ENCODE measurements at regions not wholly inside any gene's neighbourhood (a gene's known extent, or its start where the extent isn't known, plus 50 kb on each side); places are given as distances from the start of the nearest gene placed in this dataset.

DNA sequence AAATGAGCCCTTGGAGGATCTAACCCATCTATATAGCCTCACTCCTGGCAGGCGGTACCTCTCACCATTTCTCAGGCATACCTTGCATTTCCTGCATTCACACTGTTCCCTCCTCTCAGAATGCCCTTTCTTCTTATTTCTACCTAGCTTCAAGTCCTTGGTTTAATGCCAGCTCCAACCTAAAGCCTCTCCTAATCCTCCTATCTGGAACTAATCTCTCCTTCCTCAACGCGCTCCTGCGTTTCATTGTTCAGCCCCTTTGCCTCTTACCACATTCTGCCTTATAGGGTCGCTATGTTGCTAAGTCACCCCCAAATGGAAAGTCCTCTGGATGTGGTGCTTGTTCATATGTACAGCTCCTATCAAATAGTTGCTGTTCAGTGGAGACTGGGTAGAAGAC is 288.5 kb upstream of the TUT7 start:
- Histone ChIP-seq H3K4me1 (ENCODE audit: insufficient read depth, low read length, poor library complexity, severe bottlenecking) (no peaks in the 10 kb centered on the region), H3F3A (ENCODE audit: low read depth) (no peaks in the 10 kb centered on the region), H3K9me2 (replicated peaks; ENCODE audit: low read depth, low read length) (no peaks in the 10 kb centered on the region), H3K79me2 (ENCODE audit: insufficient read depth, low read length) (no peaks in the 10 kb centered on the region), H4K20me1 (ENCODE audit: insufficient read depth, low read length, poor library complexity, severe bottlenecking) (no peaks in the 10 kb centered on the region), H3K27me3 (ENCODE audit: insufficient read depth, low read length, poor library complexity, severe bottlenecking) (no peaks in the 10 kb centered on the region), H3K9ac (ENCODE audit: low read depth, low read length, poor library complexity, severe bottlenecking) (no peak overlapping the region), H3K36me3 (ENCODE audit: insufficient read depth, low read length) (no peaks in the 10 kb centered on the region), H3K9me3 (ENCODE audit: insufficient read depth, low read depth, low read length) (no peaks in the 10 kb centered on the region), H2AFZ (ENCODE audit: low read length) (no peak overlapping the region), H3K4me3 (ENCODE audit: low read length, poor library complexity, severe bottlenecking) (no peak overlapping the region), H3K4me2 (ENCODE audit: low read depth, low read length, poor library complexity, severe bottlenecking) (no peak overlapping the region)
- no peak for TF ChIP-seq EZH2phosphoT487 (IDR thresholded peaks at IDR 0.05; ENCODE audit: borderline replicate concordance)
- TF ChIP-seq CTCF (conservative IDR thresholded peaks at IDR 0.05; ENCODE audit: low read length) = no peak

- H3K9ac ChIP-seq (ENCODE audit: low read depth, low read length, poor library complexity, severe bottlenecking) = no peak overlapping the region
- no peaks in the 10 kb centered on the region for H3K36me3 ChIP-seq (ENCODE audit: insufficient read depth, low read length)
- H3F3A ChIP-seq (ENCODE audit: low read depth) = no peaks in the 10 kb centered on the region
- H2AFZ ChIP-seq (ENCODE audit: low read length) = no peak overlapping the region
- H3K4me1 ChIP-seq (ENCODE audit: insufficient read depth, low read length, poor library complexity, severe bottlenecking) = no peaks in the 10 kb centered on the region
- no peak for TF ChIP-seq EZH2phosphoT487 (IDR thresholded peaks at IDR 0.05; ENCODE audit: borderline replicate concordance)
- TF ChIP-seq CTCF (conservative IDR thresholded peaks at IDR 0.05; ENCODE audit: low read length) = no peak
- H4K20me1 ChIP-seq (ENCODE audit: insufficient read depth, low read length, poor library complexity, severe bottlenecking) = no peaks in the 10 kb centered on the region
- no peaks in the 10 kb centered on the region for H3K9me3 ChIP-seq (ENCODE audit: insufficient read depth, low read depth, low read length)
- H3K4me2 ChIP-seq (ENCODE audit: low read depth, low read length, poor library complexity, severe bottlenecking) = no peak overlapping the region
- no peak overlapping the region for H3K4me3 ChIP-seq (ENCODE audit: low read length, poor library complexity, severe bottlenecking)
- H3K27me3 ChIP-seq (ENCODE audit: insufficient read depth, low read length, poor library complexity, severe bottlenecking) = no peaks in the 10 kb centered on the region
- H3K9me2 ChIP-seq (replicated peaks; ENCODE audit: low read depth, low read length) = no peaks in the 10 kb centered on the region
- H3K79me2 ChIP-seq (ENCODE audit: insufficient read depth, low read length) = no peaks in the 10 kb centered on the region
Measured at GRCh38 chr9:86641970-86642369, 287.8 kb upstream of the TUT7 start.

GRCh38 chr9:86639899-86640379 is 285.7 kb upstream of the TUT7 start:
- Histone ChIP-seq H3K4me1 (ENCODE audit: insufficient read depth, low read length, poor library complexity, severe bottlenecking) (no peaks in the 10 kb centered on the region), H3K27me3 (ENCODE audit: insufficient read depth, low read length, poor library complexity, severe bottlenecking) (no peaks in the 10 kb centered on the region), H2AFZ (ENCODE audit: low read length) (no peak overlapping the region), H3F3A (ENCODE audit: low read depth) (no peaks in the 10 kb centered on the region), H3K9ac (ENCODE audit: low read depth, low read length, poor library complexity, severe bottlenecking) (no peak overlapping the region), H3K4me3 (ENCODE audit: low read length, poor library complexity, severe bottlenecking) (no peak overlapping the region), H4K20me1 (ENCODE audit: insufficient read depth, low read length, poor library complexity, severe bottlenecking) (no peaks in the 10 kb centered on the region), H3K36me3 (ENCODE audit: insufficient read depth, low read length) (no peaks in the 10 kb centered on the region), H3K9me2 (replicated peaks; ENCODE audit: low read depth, low read length) (no peaks in the 10 kb centered on the region), H3K4me2 (ENCODE audit: low read depth, low read length, poor library complexity, severe bottlenecking) (no peak overlapping the region), H3K79me2 (ENCODE audit: insufficient read depth, low read length) (no peaks in the 10 kb centered on the region), H3K9me3 (ENCODE audit: insufficient read depth, low read depth, low read length) (no peaks in the 10 kb centered on the region)
- no peak for TF ChIP-seq EZH2phosphoT487 (IDR thresholded peaks at IDR 0.05; ENCODE audit: borderline replicate concordance)

DNA sequence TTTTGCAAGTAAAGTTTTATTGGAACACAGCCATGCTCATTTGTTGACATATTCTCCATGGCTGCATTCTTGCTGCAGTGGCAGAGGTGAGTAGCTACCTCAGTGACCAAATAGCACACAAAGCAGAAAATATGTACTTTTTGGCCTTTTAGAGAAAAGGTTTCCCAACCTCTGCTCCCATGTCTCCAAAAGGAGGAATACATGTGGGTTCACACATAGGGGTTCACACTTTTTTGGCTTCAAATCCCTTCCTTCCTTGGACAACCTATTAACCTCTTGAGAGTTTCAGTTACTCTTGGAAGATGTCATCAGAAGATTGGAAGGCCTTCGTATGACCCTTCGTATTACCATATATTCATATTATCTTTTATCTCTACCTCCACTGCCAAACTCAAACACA is 285.1 kb upstream of the TUT7 start:
- H3K9me2 ChIP-seq (replicated peaks; ENCODE audit: low read depth, low read length) = no peaks in the 10 kb centered on the region
- no peaks in the 10 kb centered on the region for H3K79me2 ChIP-seq (ENCODE audit: insufficient read depth, low read length)

More for the DNA sequence above, 285.1 kb upstream of the TUT7 start:
- Histone ChIP-seq H3K4me1 (ENCODE audit: insufficient read depth, low read length, poor library complexity, severe bottlenecking) (no peaks in the 10 kb centered on the region), H3K36me3 (ENCODE audit: insufficient read depth, low read length) (no peaks in the 10 kb centered on the region), H3K9ac (ENCODE audit: low read depth, low read length, poor library complexity, severe bottlenecking) (no peak overlapping the region), H3K9me3 (ENCODE audit: insufficient read depth, low read depth, low read length) (no peaks in the 10 kb centered on the region), H3K4me3 (ENCODE audit: low read length, poor library complexity, severe bottlenecking) (no peak overlapping the region), H4K20me1 (ENCODE audit: insufficient read depth, low read length, poor library complexity, severe bottlenecking) (no peaks in the 10 kb centered on the region), H3K27me3 (ENCODE audit: insufficient read depth, low read length, poor library complexity, severe bottlenecking) (no peaks in the 10 kb centered on the region), H3K4me2 (ENCODE audit: low read depth, low read length, poor library complexity, severe bottlenecking) (no peak overlapping the region), H2AFZ (ENCODE audit: low read length) (no peak overlapping the region), H3F3A (ENCODE audit: low read depth) (no peaks in the 10 kb centered on the region)
- TF ChIP-seq EZH2phosphoT487 (IDR thresholded peaks at IDR 0.05; ENCODE audit: borderline replicate concordance) = no peak
- TF ChIP-seq CTCF (conservative IDR thresholded peaks at IDR 0.05; ENCODE audit: low read length) = no peak

Data from Loucy (cell line).